B cell (primary cell): ENCODE measurements at regions not wholly inside any gene's neighbourhood (a gene's known extent, or its start where the extent isn't known, plus 50 kb on each side); places are given as distances from the start of the nearest gene placed in this dataset.

Source experiments
- ATAC-seq: fragments of 200-7000 bp; cut with Tn5 transposase; one replicate; pipeline ENCODE4 v1.10.0; 2021; ENCODE audit warnings: low read depth, mild to moderate bottlenecking, moderate number of reproducible peaks, moderate library complexity
- CTCF ChIA-PET: fragments of 350-600 bp; sonication (Branson Sonifier 250); formaldehyde crosslinking; loops from one replicate; lab custom pipeline; 2021; ENCODE audit warnings: antibody characterized with exemption, inconsistent platforms; lab: Charles Lee
- POLR2A ChIA-PET: fragments of 350-600 bp; sonication (Branson Sonifier 250); formaldehyde crosslinking; loops from one replicate; lab custom pipeline; 2021; ENCODE audit warnings: antibody characterized with exemption; lab: Charles Lee
- DNase-seq: peaks from one replicate; pipeline ENCODE4 v3.0.0; 2013
- H2AFZ ChIP-seq: 2 replicates; pipeline ENCODE4 v1.6.1; 2012; ENCODE audit warnings: mild to moderate bottlenecking, low read depth, low read length; ENCODE audit not compliant: insufficient read depth, poor library complexity, severe bottlenecking
- H3K27ac ChIP-seq, 2 donors: 1 replicate in 1 of 2; 2 replicates in 1 of 2; pipeline ENCODE4 v1.5.1; 2012 to 2013; ENCODE audit warnings: low read length in 2 of 2, mild to moderate bottlenecking in 2 of 2, moderate library complexity in 1 of 2
- H3K27me3 ChIP-seq, 4 experiments: fragments of 200-600 bp in 1 of 4; sonication (generic) in 1 of 4; replicated peaks in 1 of 4; 1 replicate in 2 of 4; 2 replicates in 2 of 4; pipeline versions ENCODE4 v1.6.1 to v1.7.0; 2013 to 2016; ENCODE audit warnings: low read length in 3 of 4, mild to moderate bottlenecking in 2 of 4, mixed read lengths in 1 of 4, moderate library complexity in 1 of 4; ENCODE audit not compliant: insufficient read depth in 4 of 4, control insufficient read depth in 3 of 4; ENCODE audit errors: control extremely low read depth in 1 of 4
- H3K36me3 ChIP-seq, 2 experiments: replicated peaks in 1 of 2; 1 replicate in 1 of 2; 2 replicates in 1 of 2; pipeline versions ENCODE4 v1.6.1 to v1.7.1; 2013; ENCODE audit warnings: low read length in 1 of 2; ENCODE audit not compliant: insufficient read depth in 2 of 2, control insufficient read depth in 1 of 2; ENCODE audit errors: control extremely low read depth in 1 of 2, extremely low read depth in 1 of 2
- H3K4me1 ChIP-seq, 2 donors: fragments of 200-600 bp in 1 of 2; sonication (generic) in 1 of 2; 1 replicate in 1 of 2; 2 replicates in 1 of 2; pipeline versions ENCODE4 v1.5.1 to v1.6.1; 2013 to 2017; ENCODE audit warnings: low read length in 2 of 2; ENCODE audit not compliant: control insufficient read depth in 2 of 2, insufficient read depth in 2 of 2
- H3K4me2 ChIP-seq: replicated peaks from 2 replicates; pipeline ENCODE3; 2012; ENCODE audit warnings: mild to moderate bottlenecking, low read depth, low read length; ENCODE audit not compliant: poor library complexity, severe bottlenecking
- H3K4me3 ChIP-seq, 5 experiments: fragments of 200-600 bp in 1 of 5; sonication (generic) in 1 of 5; 1 replicate in 3 of 5; 2 replicates in 2 of 5; pipeline versions ENCODE4 v1.5.1 to v1.7.0; 2011 to 2016; ENCODE audit warnings: low read length in 4 of 5, mild to moderate bottlenecking in 4 of 5, low read depth in 2 of 5, control low read depth in 1 of 5, moderate library complexity in 1 of 5; ENCODE audit not compliant: insufficient read depth in 1 of 5; ENCODE audit errors: control extremely low read depth in 1 of 5, extremely low read depth in 1 of 5
- H3K79me2 ChIP-seq: fragments of 200-600 bp; sonication (generic); one replicate; pipeline ENCODE4 v1.6.0; 2016; ENCODE audit warnings: low read length; ENCODE audit not compliant: control insufficient read depth, insufficient read depth
- H3K9ac ChIP-seq: fragments of 200-600 bp; sonication (generic); 2 replicates; pipeline ENCODE4 v1.6.1; 2017; ENCODE audit warnings: mild to moderate bottlenecking, low read length, moderate library complexity
- H3K9me3 ChIP-seq, 3 donors: one replicate each; pipeline versions ENCODE4 v1.6.1 to v1.7.1; 2013; ENCODE audit warnings: low read length in 2 of 3; ENCODE audit not compliant: control insufficient read depth in 2 of 3, insufficient read depth in 1 of 3; ENCODE audit errors: control extremely low read depth in 1 of 3
- H4K20me1 ChIP-seq: 2 replicates; pipeline ENCODE4 v1.6.0; 2012; ENCODE audit warnings: mild to moderate bottlenecking, low read length; ENCODE audit not compliant: insufficient read depth, control insufficient read depth, poor library complexity, severe bottlenecking
- H3K27ac Mint-ChIP-seq: one replicate; pipeline ENCODE4 v1.8.0; 2021; ENCODE audit warnings: mixed read lengths
- H3K27me3 Mint-ChIP-seq: one replicate; pipeline ENCODE4 v1.8.0; 2021; ENCODE audit warnings: mixed read lengths
- H3K4me1 Mint-ChIP-seq: one replicate; pipeline ENCODE4 v1.8.0; 2021; ENCODE audit warnings: mixed read lengths
- H3K4me3 Mint-ChIP-seq: one replicate; pipeline ENCODE4 v1.8.0; 2021; ENCODE audit warnings: mixed read lengths
- H3K9me3 Mint-ChIP-seq: one replicate; pipeline ENCODE4 v1.8.0; 2022; ENCODE audit warnings: mixed read lengths; ENCODE audit not compliant: insufficient read depth
- CTCF ChIP-seq: fragments of 200-600 bp; IDR thresholded peaks from one replicate; pipeline ENCODE4 v1.8.0; 2022; ENCODE audit warnings: antibody characterized with exemption, mild to moderate bottlenecking
- EZH2 ChIP-seq: IDR thresholded peaks from 2 replicates; pipeline ENCODE4 v1.6.1; 2012; ENCODE audit warnings: borderline replicate concordance, low read depth, mild to moderate bottlenecking, moderate library complexity, low read length; ENCODE audit not compliant: insufficient read depth, poor library complexity, severe bottlenecking
- WGBS: methylation state at CpG from one replicate; pipeline ENCODE4 v1.1.5; 2013; ENCODE audit warnings: missing lambda C conversion rate; ENCODE audit not compliant: insufficient coverage; 5-methylcytosine and 5-hydroxymethylcytosine counted together
- intact Hi-C: fragments of 100-400 bp; cut with micrococcal nuclease; formaldehyde crosslinking; loops from one replicate; pipeline ENCODE4 v1.10.0; 2022

GRCh38 chr3:152642658-152643057 is 192.3 kb upstream of the P2RY1 start:
- no peaks in the 10 kb centered on the region for H4K20me1 ChIP-seq
- H3K4me3 ChIP-seq: no peak overlapping the region
- H3K4me1 ChIP-seq: no peaks in the 10 kb centered on the region
- no peak overlapping the region for H2AFZ ChIP-seq
- intact Hi-C loops: no loop called here
- Mint-ChIP-seq H3K9me3 (no peaks in the 10 kb centered on the region), H3K27me3 (peaks cover 32% of the 10 kb centered on the region), H3K4me1 (no peaks in the 10 kb centered on the region), H3K4me3 (no peak overlapping the region), H3K27ac (no peak overlapping the region)
- WGBS: no CpG with 5 or more reads among the region's 2 CpGs
- DNase-seq (no peak), ATAC-seq (no peak)
- ChIA-PET POLR2A (no interaction called here), CTCF (no interaction called here)
- H3K27me3 ChIP-seq: no peaks in the 10 kb centered on the region
- H3K9ac ChIP-seq: no peak overlapping the region
- H3K4me2 ChIP-seq: no peak overlapping the region
- peaks cover 0 to 2% (median 0%) of the 10 kb centered on the region in 3 donors for H3K9me3 ChIP-seq
- no peak overlapping the region for H3K27ac ChIP-seq
- no peaks in the 10 kb centered on the region for H3K79me2 ChIP-seq
- no peaks in the 10 kb centered on the region for H3K36me3 ChIP-seq
- TF ChIP-seq CTCF (no peak), EZH2 (no peak)

- Histone ChIP-seq H3K4me1 (no peaks in the 10 kb centered on the region), H3K27ac (no peak overlapping the region), H3K36me3 (no peaks in the 10 kb centered on the region), H3K27me3 (no peaks in the 10 kb centered on the region), H3K4me2 (no peak overlapping the region), H3K79me2 (no peaks in the 10 kb centered on the region), H3K9ac (no peak overlapping the region), H3K9me3 (peaks cover 0 to 2% (median 0%) of the 10 kb centered on the region in 3 donors), H4K20me1 (no peaks in the 10 kb centered on the region), H2AFZ (no peak overlapping the region), H3K4me3 (no peak overlapping the region)
- Mint-ChIP-seq H3K4me1 (no peaks in the 10 kb centered on the region), H3K9me3 (no peaks in the 10 kb centered on the region), H3K27ac (no peak overlapping the region), H3K4me3 (no peak overlapping the region), H3K27me3 (peaks cover 25% of the 10 kb centered on the region)
- CTCF ChIA-PET: interaction anchor here (0.6 kb wide), 1 partner anchor 976 kb away, joined by 3 read pairs; no protein-coding TSS in a partner anchor
- POLR2A ChIA-PET: no interaction called here
- DNase-seq (no peak), ATAC-seq (no peak)
- TF ChIP-seq EZH2: no peak
- TF ChIP-seq CTCF: no peak
- intact Hi-C loops: no loop called here
Observed at GRCh38 chr3:152644478-152644877, 190.5 kb upstream of the P2RY1 start.
